ENCODE measurements at regions not wholly inside any gene's neighbourhood (a gene's known extent, or its start where the extent isn't known, plus 50 kb on each side); places are given as distances from the start of the nearest gene placed in this dataset.

GRCh38 chr14:36396798-36397197 is 76.4 kb upstream of the MBIP start:
- Mint-ChIP-seq H3K27me3 (ENCODE audit: low read depth) (peaks cover 2% of the 10 kb centered on the region; the same call in 1 of the 2 replicates), H3K4me1 (no peaks in the 10 kb centered on the region), H3K27ac (no peak overlapping the region), H3K9me3 (peaks cover 11% of the 10 kb centered on the region; the same call in 1 of the 2 replicates), H3K36me3 (no peaks in the 10 kb centered on the region), H3K4me3 (no peak overlapping the region)
- ATAC-seq (no peak), DNase-seq (ENCODE audit: low spot score) (no peak)
- TF ChIP-seq HMGA2 (CRISPR knock-in tag; IDR thresholded peaks at IDR 0.05) (no peak), ZNF317 (CRISPR knock-in tag; IDR thresholded peaks at IDR 0.05; ENCODE audit: borderline replicate concordance, low read depth) (0 out of 2 replicates have a peak, but pooled peaks have one; percentile 64)
- ChIA-PET CTCF (no interaction called here), POLR2A (no interaction called here)

GRCh38 chr14:36394593-36394992 is 74.2 kb upstream of the MBIP start:
- ChIA-PET CTCF (interaction anchor here (1.0 kb wide), 1 partner anchor 131 kb away, joined by 3 read pairs; no protein-coding TSS in a partner anchor), POLR2A (no interaction called here)
- Mint-ChIP-seq H3K27me3 (ENCODE audit: low read depth) (peaks cover 2% of the 10 kb centered on the region), H3K27ac (no peak overlapping the region), H3K4me3 (no peak overlapping the region), H3K36me3 (no peaks in the 10 kb centered on the region), H3K9me3 (peaks cover 11% of the 10 kb centered on the region; the same call in 1 of the 2 replicates), H3K4me1 (no peaks in the 10 kb centered on the region)
- DNase-seq (ENCODE audit: low spot score) (no peak), ATAC-seq (no peak)
- TF ChIP-seq SP1 (CRISPR knock-in tag; conservative IDR thresholded peaks at IDR 0.05) (no peak), JUN (CRISPR knock-in tag; IDR thresholded peaks at IDR 0.05) (no peak)
- TF ChIP-seq, protein P1, sequence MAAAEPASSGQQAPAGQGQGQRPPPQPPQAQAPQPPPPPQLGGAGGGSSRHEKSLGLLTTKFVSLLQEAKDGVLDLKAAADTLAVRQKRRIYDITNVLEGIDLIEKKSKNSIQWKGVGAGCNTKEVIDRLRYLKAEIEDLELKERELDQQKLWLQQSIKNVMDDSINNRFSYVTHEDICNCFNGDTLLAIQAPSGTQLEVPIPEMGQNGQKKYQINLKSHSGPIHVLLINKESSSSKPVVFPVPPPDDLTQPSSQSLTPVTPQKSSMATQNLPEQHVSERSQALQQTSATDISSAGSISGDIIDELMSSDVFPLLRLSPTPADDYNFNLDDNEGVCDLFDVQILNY (CRISPR knock-in tag; IDR thresholded peaks at IDR 0.05): no peak

- Mint-ChIP-seq H3K36me3 (no peaks in the 10 kb centered on the region), H3K9me3 (no peaks in the 10 kb centered on the region), H3K4me1 (no peaks in the 10 kb centered on the region), H3K27me3 (ENCODE audit: low read depth) (no peaks in the 10 kb centered on the region; the same call in none of the 2 replicates), H3K4me3 (no peak overlapping the region), H3K27ac (no peak overlapping the region)
- DNase-seq (ENCODE audit: low spot score) (no peak), ATAC-seq (no peak)
- CTCF ChIA-PET: interaction anchor here (1.2 to 2.0 kb wide), 2 partner anchors 134 to 321 kb away, joined by 3 to 7 read pairs; no protein-coding TSS in a partner anchor
- peak; percentile 98 for TF ChIP-seq HMGA2 (CRISPR knock-in tag; IDR thresholded peaks at IDR 0.05)
- TF ChIP-seq ELF4 (CRISPR knock-in tag; IDR thresholded peaks at IDR 0.05; ENCODE audit: low read depth): no peak
- POLR2A ChIA-PET: no interaction called here
These were observed 70.3 kb upstream of the MBIP start for GRCh38 chr14:36390718-36391117.

DNA sequence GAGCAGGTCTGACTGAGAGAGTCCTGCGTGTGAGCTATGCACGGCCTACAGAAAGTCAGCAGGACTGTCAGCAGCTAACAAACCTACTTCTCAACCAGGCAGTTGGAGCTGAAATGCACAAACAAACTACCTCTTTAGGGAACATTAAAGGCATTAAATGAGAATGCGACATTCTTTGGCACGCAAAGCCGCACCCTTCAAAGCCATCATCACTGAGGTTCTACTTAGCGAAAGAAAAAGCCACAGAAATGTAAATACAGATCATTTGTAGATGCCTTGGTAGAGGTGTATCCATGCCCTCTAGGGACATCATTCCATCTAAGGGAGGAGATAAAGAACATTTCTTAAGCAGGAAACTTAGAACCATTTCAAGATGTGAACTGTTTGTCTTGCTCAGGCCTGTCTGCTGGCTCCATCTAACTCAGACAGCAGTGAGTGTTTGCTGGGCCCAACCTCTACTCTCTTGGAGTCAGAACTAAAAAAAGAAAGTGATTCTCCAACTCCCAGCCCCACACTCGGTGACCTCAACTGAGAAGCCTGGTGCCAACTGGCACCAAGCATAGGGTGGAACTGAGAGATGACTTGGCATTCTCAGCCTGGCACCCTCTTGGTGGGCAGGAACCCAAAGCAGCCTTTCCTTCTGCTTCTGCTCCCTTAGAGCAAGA is 63.5 kb upstream of the MBIP start:
- CTCF ChIA-PET: no interaction called here
- Mint-ChIP-seq H3K27ac (no peak overlapping the region), H3K36me3 (no peaks in the 10 kb centered on the region), H3K4me1 (peaks cover 4% of the 10 kb centered on the region), H3K4me3 (no peak overlapping the region), H3K9me3 (no peaks in the 10 kb centered on the region), H3K27me3 (ENCODE audit: low read depth) (no peaks in the 10 kb centered on the region; the same call in 1 of the 2 replicates)
- POLR2A ChIA-PET: no interaction called here
- DNase-seq (ENCODE audit: low spot score) (no peak), ATAC-seq (no peak)
- TF ChIP-seq SMAD3 (CRISPR knock-in tag; IDR thresholded peaks at IDR 0.05; ENCODE audit: borderline replicate concordance) (no peak), TCF7 (CRISPR knock-in tag; IDR thresholded peaks at IDR 0.05; ENCODE audit: low read depth) (no peak), NFATC4 (CRISPR knock-in tag; IDR thresholded peaks at IDR 0.05) (no peak), ZNF232 (CRISPR knock-in tag; IDR thresholded peaks at IDR 0.05) (no peak), ATF1 (CRISPR knock-in tag; IDR thresholded peaks at IDR 0.05) (no peak), ZSCAN18 (CRISPR knock-in tag; IDR thresholded peaks at IDR 0.05) (no peak), ZNF317 (CRISPR knock-in tag; IDR thresholded peaks at IDR 0.05; ENCODE audit: borderline replicate concordance, low read depth) (no peak), GRHL2 (CRISPR knock-in tag; IDR thresholded peaks at IDR 0.05; ENCODE audit: insufficient replicate concordance, severe bottlenecking) (no peak), ETV6 (CRISPR knock-in tag; IDR thresholded peaks at IDR 0.05) (no peak), KAT7 (CRISPR knock-in tag; IDR thresholded peaks at IDR 0.05; ENCODE audit: borderline replicate concordance) (no peak), CREB1 (CRISPR knock-in tag; IDR thresholded peaks at IDR 0.05) (no peak), ZNF121 (CRISPR knock-in tag; IDR thresholded peaks at IDR 0.05) (no peak)
- TF ChIP-seq, protein P2, sequence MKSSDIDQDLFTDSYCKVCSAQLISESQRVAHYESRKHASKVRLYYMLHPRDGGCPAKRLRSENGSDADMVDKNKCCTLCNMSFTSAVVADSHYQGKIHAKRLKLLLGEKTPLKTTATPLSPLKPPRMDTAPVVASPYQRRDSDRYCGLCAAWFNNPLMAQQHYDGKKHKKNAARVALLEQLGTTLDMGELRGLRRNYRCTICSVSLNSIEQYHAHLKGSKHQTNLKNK (CRISPR knock-in tag; IDR thresholded peaks at IDR 0.05): no peak
- TF ChIP-seq, protein P3, sequence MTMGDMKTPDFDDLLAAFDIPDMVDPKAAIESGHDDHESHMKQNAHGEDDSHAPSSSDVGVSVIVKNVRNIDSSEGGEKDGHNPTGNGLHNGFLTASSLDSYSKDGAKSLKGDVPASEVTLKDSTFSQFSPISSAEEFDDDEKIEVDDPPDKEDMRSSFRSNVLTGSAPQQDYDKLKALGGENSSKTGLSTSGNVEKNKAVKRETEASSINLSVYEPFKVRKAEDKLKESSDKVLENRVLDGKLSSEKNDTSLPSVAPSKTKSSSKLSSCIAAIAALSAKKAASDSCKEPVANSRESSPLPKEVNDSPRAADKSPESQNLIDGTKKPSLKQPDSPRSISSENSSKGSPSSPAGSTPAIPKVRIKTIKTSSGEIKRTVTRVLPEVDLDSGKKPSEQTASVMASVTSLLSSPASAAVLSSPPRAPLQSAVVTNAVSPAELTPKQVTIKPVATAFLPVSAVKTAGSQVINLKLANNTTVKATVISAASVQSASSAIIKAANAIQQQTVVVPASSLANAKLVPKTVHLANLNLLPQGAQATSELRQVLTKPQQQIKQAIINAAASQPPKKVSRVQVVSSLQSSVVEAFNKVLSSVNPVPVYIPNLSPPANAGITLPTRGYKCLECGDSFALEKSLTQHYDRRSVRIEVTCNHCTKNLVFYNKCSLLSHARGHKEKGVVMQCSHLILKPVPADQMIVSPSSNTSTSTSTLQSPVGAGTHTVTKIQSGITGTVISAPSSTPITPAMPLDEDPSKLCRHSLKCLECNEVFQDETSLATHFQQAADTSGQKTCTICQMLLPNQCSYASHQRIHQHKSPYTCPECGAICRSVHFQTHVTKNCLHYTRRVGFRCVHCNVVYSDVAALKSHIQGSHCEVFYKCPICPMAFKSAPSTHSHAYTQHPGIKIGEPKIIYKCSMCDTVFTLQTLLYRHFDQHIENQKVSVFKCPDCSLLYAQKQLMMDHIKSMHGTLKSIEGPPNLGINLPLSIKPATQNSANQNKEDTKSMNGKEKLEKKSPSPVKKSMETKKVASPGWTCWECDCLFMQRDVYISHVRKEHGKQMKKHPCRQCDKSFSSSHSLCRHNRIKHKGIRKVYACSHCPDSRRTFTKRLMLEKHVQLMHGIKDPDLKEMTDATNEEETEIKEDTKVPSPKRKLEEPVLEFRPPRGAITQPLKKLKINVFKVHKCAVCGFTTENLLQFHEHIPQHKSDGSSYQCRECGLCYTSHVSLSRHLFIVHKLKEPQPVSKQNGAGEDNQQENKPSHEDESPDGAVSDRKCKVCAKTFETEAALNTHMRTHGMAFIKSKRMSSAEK (CRISPR knock-in tag; IDR thresholded peaks at IDR 0.05; ENCODE audit: borderline replicate concordance): no peak
